CD4-positive, alpha-beta T cell (primary cell): ENCODE measurements at regions not wholly inside any gene's neighbourhood (a gene's known extent, or its start where the extent isn't known, plus 50 kb on each side); places are given as distances from the start of the nearest gene placed in this dataset.

ENCODE experiments used
- ATAC-seq: fragments of 200-7000 bp; cut with Tn5 transposase; one replicate; pipeline ENCODE4 v1.10.0; 2022; ENCODE audit warnings: mild to moderate bottlenecking; ENCODE audit not compliant: poor library complexity
- CTCF ChIA-PET: fragments of 350-600 bp; sonication (Branson Sonifier 250); formaldehyde crosslinking; loops from one replicate; lab custom pipeline; 2021; ENCODE audit warnings: antibody characterized with exemption, inconsistent platforms; lab: Charles Lee
- POLR2A ChIA-PET: fragments of 350-600 bp; sonication (Branson Sonifier 250); formaldehyde crosslinking; loops from one replicate; lab custom pipeline; 2021; ENCODE audit warnings: antibody characterized with exemption, inconsistent platforms; lab: Charles Lee
- DNase-seq, 14 experiments: peaks; one replicate each; pipeline ENCODE4 v3.0.0-alpha.2; 2013 to 2020; ENCODE audit warnings: mixed read lengths in 2 of 14
- H3K27ac ChIP-seq, 2 donors: one replicate each; pipeline versions ENCODE4 v1.5.1 to v1.7.0; 2013; ENCODE audit warnings: low read length in 2 of 2, low read depth in 1 of 2, mild to moderate bottlenecking in 1 of 2
- H3K27me3 ChIP-seq, 2 experiments: 1 replicate in 1 of 2; 2 replicates in 1 of 2; pipeline versions ENCODE4 v1.6.1 to v1.7.0; 2013; ENCODE audit warnings: low read length in 2 of 2, control low read depth in 1 of 2, mild to moderate bottlenecking in 1 of 2, moderate library complexity in 1 of 2; ENCODE audit not compliant: insufficient read depth in 2 of 2, control insufficient read depth in 1 of 2
- H3K36me3 ChIP-seq: one replicate; pipeline ENCODE4 v1.6.1; 2013; ENCODE audit warnings: low read length, control low read depth; ENCODE audit not compliant: insufficient read depth
- H3K4me1 ChIP-seq: one replicate; pipeline ENCODE4 v1.6.1; 2013; ENCODE audit warnings: low read length, control low read depth; ENCODE audit not compliant: insufficient read depth
- H3K4me3 ChIP-seq: one replicate; pipeline ENCODE4 v1.5.1; 2013; ENCODE audit warnings: mild to moderate bottlenecking, low read length, moderate library complexity
- H3K9me3 ChIP-seq, 2 experiments: 1 replicate in 1 of 2; 2 replicates in 1 of 2; pipeline versions ENCODE4 v1.6.1 to v1.7.0; 2013; ENCODE audit warnings: low read length in 2 of 2, mild to moderate bottlenecking in 2 of 2, control low read depth in 1 of 2, moderate library complexity in 1 of 2; ENCODE audit not compliant: control insufficient read depth in 1 of 2, insufficient read depth in 1 of 2
- H3K27ac Mint-ChIP-seq: one replicate; pipeline ENCODE4 v1.8.0; 2020; ENCODE audit warnings: mixed read lengths
- H3K27me3 Mint-ChIP-seq: one replicate; pipeline ENCODE4 v1.8.0; 2021; ENCODE audit warnings: mixed read lengths
- H3K36me3 Mint-ChIP-seq: one replicate; pipeline ENCODE4 v1.8.0; 2021; ENCODE audit warnings: low read depth, mixed read lengths
- H3K4me1 Mint-ChIP-seq: one replicate; pipeline ENCODE4 v1.8.0; 2021; ENCODE audit warnings: low read depth, mixed read lengths
- H3K4me3 Mint-ChIP-seq: one replicate; pipeline ENCODE4 v1.8.0; 2020; ENCODE audit warnings: mild to moderate bottlenecking, mixed read lengths
- H3K9me3 Mint-ChIP-seq: one replicate; pipeline ENCODE4 v1.8.0; 2020; ENCODE audit warnings: mixed read lengths
- CTCF ChIP-seq: fragments of 200-600 bp; IDR thresholded peaks from one replicate; pipeline ENCODE4 v1.8.0; 2022; ENCODE audit warnings: antibody characterized with exemption, mild to moderate bottlenecking
- intact Hi-C, 2 experiments: fragments of 100-400 bp; cut with DNase I in 1 of 2; cut with micrococcal nuclease in 1 of 2; formaldehyde crosslinking; loops; one replicate each; pipeline versions ENCODE4 v1.15.1 to v1.9.0; 2023 to 2025; cut with DNase I, micrococcal nuclease

DNA sequence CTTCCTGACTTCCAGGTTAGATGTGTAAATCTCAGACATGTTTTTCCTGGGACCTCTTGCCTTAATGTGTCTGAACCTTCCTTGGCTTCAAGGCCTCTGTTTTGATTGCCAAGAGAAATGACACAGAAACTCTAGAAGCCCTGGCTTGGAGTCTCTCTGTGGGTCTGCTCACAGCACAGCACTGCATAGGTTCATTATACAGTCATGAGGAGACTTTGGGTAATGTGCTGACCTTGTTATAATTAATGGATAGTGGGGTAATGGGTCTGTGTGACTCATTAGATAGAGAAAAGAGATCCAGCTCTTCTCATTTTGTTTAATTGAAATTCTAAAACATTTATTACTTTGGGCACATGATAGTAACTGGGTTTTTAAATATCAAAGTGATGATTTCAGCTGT lies 175.8 kb upstream of the GLRA1 start:
- Histone ChIP-seq H3K27me3 (no peaks in the 10 kb centered on the region), H3K27ac (no peak overlapping the region), H3K4me3 (no peak overlapping the region), H3K36me3 (no peaks in the 10 kb centered on the region), H3K9me3 (peaks cover 0 to 4% of the 10 kb centered on the region in 2 experiments), H3K4me1 (no peaks in the 10 kb centered on the region)
- intact Hi-C loops = no loop called here
- ATAC-seq = no peak
- no peak for TF ChIP-seq CTCF
- Mint-ChIP-seq H3K36me3 (no peaks in the 10 kb centered on the region), H3K27me3 (no peaks in the 10 kb centered on the region), H3K27ac (no peak overlapping the region), H3K4me1 (peaks cover 7% of the 10 kb centered on the region), H3K9me3 (peaks cover 6% of the 10 kb centered on the region), H3K4me3 (no peak overlapping the region)
- no peak for DNase-seq
- CTCF ChIA-PET = no interaction called here
- POLR2A ChIA-PET = no interaction called here

GRCh38 chr5:152097128-152097527 lies 172.5 kb upstream of the GLRA1 start:
- Histone ChIP-seq H3K36me3 (no peaks in the 10 kb centered on the region), H3K27ac (no peak overlapping the region), H3K4me1 (no peaks in the 10 kb centered on the region), H3K27me3 (no peaks in the 10 kb centered on the region), H3K9me3 (peaks cover 0 to 1% of the 10 kb centered on the region in 2 experiments), H3K4me3 (no peak overlapping the region)
- Mint-ChIP-seq H3K4me1 (peaks cover 7% of the 10 kb centered on the region), H3K27me3 (no peaks in the 10 kb centered on the region), H3K4me3 (no peak overlapping the region), H3K36me3 (no peaks in the 10 kb centered on the region), H3K9me3 (peaks cover 3% of the 10 kb centered on the region), H3K27ac (no peak overlapping the region)
- ATAC-seq (no peak), DNase-seq (peak in 1 of 14 experiments; percentile 24)
- TF ChIP-seq CTCF = no peak
- CTCF ChIA-PET = no interaction called here
- POLR2A ChIA-PET = no interaction called here
- intact Hi-C loops = no loop called here

GRCh38 chr5:152094716-152095115 lies 170.1 kb upstream of the GLRA1 start:
- H3K4me3 Mint-ChIP-seq = no peak overlapping the region
- POLR2A ChIA-PET = no interaction called here
- no peak overlapping the region for H3K27ac Mint-ChIP-seq
- no peaks in the 10 kb centered on the region for H3K9me3 Mint-ChIP-seq
- H3K4me1 Mint-ChIP-seq = peaks cover 7% of the 10 kb centered on the region
- ATAC-seq (no peak), DNase-seq (no peak)
- H3K9me3 ChIP-seq = no peaks in the 10 kb centered on the region
- H3K27ac ChIP-seq = no peak overlapping the region
- H3K27me3 Mint-ChIP-seq = no peaks in the 10 kb centered on the region
- no peak overlapping the region for H3K4me3 ChIP-seq
- intact Hi-C loops = no loop called here
- H3K36me3 ChIP-seq = no peaks in the 10 kb centered on the region
- H3K27me3 ChIP-seq = no peaks in the 10 kb centered on the region
- H3K36me3 Mint-ChIP-seq = no peaks in the 10 kb centered on the region
- CTCF ChIA-PET = interaction anchor here (0.7 kb wide), 1 partner anchor 14 kb away, joined by 4 read pairs; no protein-coding TSS in a partner anchor
- peaks cover under 1% of the 10 kb centered on the region for H3K4me1 ChIP-seq
- no peak for TF ChIP-seq CTCF
